Transverse colon (tissue), 4 donors: ENCODE measurements at regions not wholly inside any gene's neighbourhood (a gene's known extent, or its start where the extent isn't known, plus 50 kb on each side); places are given as distances from the start of the nearest gene placed in this dataset.

ENCODE experiments used
- DNase-seq: peaks from one replicate; pipeline ENCODE4 v3.0.0-alpha.2; 2019
- H3K27ac ChIP-seq, 4 donors: fragments of 200-600 bp; sonication (generic); 2 replicates each; pipeline ENCODE4 v1.5.1; 2016 to 2018; ENCODE audit warnings: inconsistent platforms in 4 of 4
- H3K27me3 ChIP-seq: fragments of 200-600 bp; sonication (generic); 2 replicates; pipeline ENCODE4 v1.5.1; 2017; ENCODE audit warnings: inconsistent platforms
- H3K36me3 ChIP-seq, 4 donors: fragments of 200-600 bp; sonication (generic); 2 replicates each; pipeline ENCODE4 v1.5.1; 2017 to 2019; ENCODE audit warnings: inconsistent platforms in 4 of 4
- H3K4me1 ChIP-seq, 4 donors: fragments of 200-600 bp; sonication (generic); 2 replicates each; pipeline ENCODE4 v1.5.1; 2017 to 2020; ENCODE audit warnings: inconsistent platforms in 4 of 4
- H3K4me3 ChIP-seq, 4 donors: fragments of 200-600 bp; sonication (generic); 1 replicate in 1 of 4; 2 replicates in 3 of 4; pipeline versions ENCODE4 v1.5.1 to v1.6.1; 2017 to 2019; ENCODE audit warnings: inconsistent platforms in 4 of 4
- H3K9me3 ChIP-seq, 2 donors: fragments of 200-600 bp; sonication (generic); 2 replicates each; pipeline ENCODE4 v1.5.1; 2017 to 2019; ENCODE audit warnings: inconsistent platforms in 2 of 2
- CTCF ChIP-seq, 5 experiments: fragments of 200-600 bp in 3 of 5; fragments of 450-650 bp in 2 of 5; sonication (generic) in 3 of 5; IDR thresholded peaks; 1 replicate in 2 of 5; 2 replicates in 3 of 5; pipeline ENCODE4 v1.5.1; 2016 to 2017; ENCODE audit warnings: antibody characterized with exemption in 5 of 5, inconsistent platforms in 3 of 5, mild to moderate bottlenecking in 2 of 5, moderate library complexity in 1 of 5
- EP300 ChIP-seq: sonication (generic); formaldehyde crosslinking; IDR thresholded peaks from one replicate; pipeline ENCODE4 v1.6.1; 2017; ENCODE audit warnings: antibody characterized with exemption, low read depth
- POLR2A ChIP-seq: fragments of 450-650 bp; IDR thresholded peaks from one replicate; pipeline ENCODE4 v1.6.1; 2016; ENCODE audit warnings: antibody characterized with exemption, mild to moderate bottlenecking, moderate library complexity
- POLR2AphosphoS5 ChIP-seq, 3 donors: sonication (generic); formaldehyde crosslinking; IDR thresholded peaks; one replicate each; pipeline ENCODE4 v1.6.1; 2016; ENCODE audit warnings: antibody characterized with exemption in 3 of 3
- WGBS, 2 donors: methylation state at CpG; one replicate each; pipeline ENCODE4 v1.1.5; 2018; ENCODE audit warnings: low coverage in 1 of 2; 5-methylcytosine and 5-hydroxymethylcytosine counted together
- in situ Hi-C, 4 donors: fragments of 200-750 bp; cut with MboI; loops; one replicate each; pipeline versions ENCODE4 v1.15.0 to v1.15.1; 2017; ENCODE audit warnings: low sequenced_read_pairs in 3 of 4, low pct_ligation_motif_present in 1 of 4, low pct_unique_long_range_greater_than_20kb in 1 of 4
- intact Hi-C: fragments of 100-400 bp; cut with DNase I; formaldehyde crosslinking; loops from one replicate; pipeline ENCODE4 v1.15.1; 2023; ENCODE audit warnings: low total_unique reads

GRCh38 chr3:177594096-177594495, 396.8 kb upstream of the TBL1XR1 start:
- no peaks in the 10 kb centered on the region for H3K27me3 ChIP-seq
- no peaks in the 10 kb centered on the region for H3K36me3 ChIP-seq
- in situ Hi-C loops (loop anchor here in 1 of 4 donors (10.0 kb wide), 1 partner anchor 399 kb away; the partner anchor contains the start of gene TBL1XR1), intact Hi-C loops (loop anchor here (10.0 kb wide), 1 partner anchor 129 kb away; no protein-coding TSS in a partner anchor)
- peaks cover 14 to 46% (median 27%) of the 10 kb centered on the region in 4 donors for H3K4me1 ChIP-seq
- WGBS, 2 donors: 95% methylated on average over 6 of the region's 6 CpGs
- DNase-seq: no peak
- no peaks in the 10 kb centered on the region for H3K9me3 ChIP-seq
- no peak overlapping the region for H3K4me3 ChIP-seq
- peak overlapping the region in 2 of 4 donors; percentile 27 to 73 for H3K27ac ChIP-seq
- TF ChIP-seq CTCF (IDR thresholded peaks at IDR 0.05) (no peak), EP300 (no peak), POLR2AphosphoS5 (IDR thresholded peaks at IDR 0.05) (no peak), POLR2A (no peak)

- Histone ChIP-seq H3K27me3 (no peaks in the 10 kb centered on the region), H3K27ac (peak overlapping the region; percentile 68 to 78 (median 75)), H3K4me3 (no peak overlapping the region), H3K36me3 (no peaks in the 10 kb centered on the region), H3K4me1 (peaks cover 14 to 42% (median 22%) of the 10 kb centered on the region in 4 donors), H3K9me3 (no peaks in the 10 kb centered on the region)
- 76 to 89% methylated on average over 4 of the region's 4 CpGs for WGBS, 2 donors
- in situ Hi-C loops: loop anchor here in 1 of 4 donors (10.0 kb wide), 1 partner anchor 401 kb away; the partner anchor contains the start of gene TBL1XR1
- intact Hi-C loops: loop anchor here (10.0 kb wide), 1 partner anchor 131 kb away; no protein-coding TSS in a partner anchor
- no peak for TF ChIP-seq POLR2A
- no peak for TF ChIP-seq EP300
- no peak for TF ChIP-seq CTCF (IDR thresholded peaks at IDR 0.05)
- TF ChIP-seq POLR2AphosphoS5 (IDR thresholded peaks at IDR 0.05): no peak
- no peak for DNase-seq
Measured at GRCh38 chr3:177595530-177596188, 398.4 kb upstream of the TBL1XR1 start.

- H3K27me3 ChIP-seq: no peaks in the 10 kb centered on the region
- in situ Hi-C loops: loop anchor here in 1 of 4 donors (10.0 kb wide), 1 partner anchor 402 kb away; the partner anchor contains the start of gene TBL1XR1
- no peak overlapping the region for H3K4me3 ChIP-seq
- peaks cover 14 to 37% (median 22%) of the 10 kb centered on the region in 4 donors for H3K4me1 ChIP-seq
- H3K36me3 ChIP-seq: no peaks in the 10 kb centered on the region
- TF ChIP-seq POLR2AphosphoS5 (IDR thresholded peaks at IDR 0.05) (no peak), POLR2A (no peak), EP300 (no peak), CTCF (IDR thresholded peaks at IDR 0.05) (no peak)
- peak overlapping the region; percentile 68 to 78 (median 75) for H3K27ac ChIP-seq
- no peaks in the 10 kb centered on the region for H3K9me3 ChIP-seq
- intact Hi-C loops: loop anchor here (10.0 kb wide), 1 partner anchor 132 kb away; no protein-coding TSS in a partner anchor
- no peak for DNase-seq
- 42% methylated on average over 3 of the region's 3 CpGs; no CpG with 5 or more reads in 1 of the 2 donors for WGBS, 2 donors
Measured at GRCh38 chr3:177596248-177596815, 399.1 kb upstream of the TBL1XR1 start.

- Histone ChIP-seq H3K27me3 (no peaks in the 10 kb centered on the region), H3K4me3 (no peak overlapping the region), H3K4me1 (peaks cover 14 to 41% (median 22%) of the 10 kb centered on the region in 4 donors), H3K27ac (peak overlapping the region; percentile 68 to 78 (median 75)), H3K9me3 (no peaks in the 10 kb centered on the region), H3K36me3 (no peaks in the 10 kb centered on the region)
- in situ Hi-C loops: loop anchor here in 1 of 4 donors (10.0 kb wide), 1 partner anchor 402 kb away; the partner anchor contains the start of gene TBL1XR1
- intact Hi-C loops: loop anchor here (10.0 kb wide), 1 partner anchor 132 kb away; no protein-coding TSS in a partner anchor
- TF ChIP-seq POLR2A (no peak), POLR2AphosphoS5 (IDR thresholded peaks at IDR 0.05) (peak in 1 of 3 donors; percentile 7), CTCF (IDR thresholded peaks at IDR 0.05) (no peak), EP300 (no peak)
- no peak for DNase-seq
- 75% methylated on average over 1 of the region's 1 CpG; no CpG with 5 or more reads in 1 of the 2 donors for whole genome bisulfite sequencing, 2 donors
Measured at GRCh38 chr3:177596816-177597271, 399.6 kb upstream of the TBL1XR1 start.
